ENCODE measurements at regions not wholly inside any gene's neighbourhood (a gene's known extent, or its start where the extent isn't known, plus 50 kb on each side); places are given as distances from the start of the nearest gene placed in this dataset.

- ATAC-seq: no peak
- Histone ChIP-seq H3K9me3 (no peaks in the 10 kb centered on the region), H3K36me3 (replicated peaks in 1 of 2; ENCODE audit: insufficient read depth in 1 of 2, low read depth in 2 of 2) (no peaks in the 10 kb centered on the region), H3K27me3 (no peaks in the 10 kb centered on the region), H3K4me3 (no peak overlapping the region), H3K27ac (no peak overlapping the region), H3K4me1 (no peaks in the 10 kb centered on the region)
- 19 to 21% methylated on average over 1 of the region's 1 CpG for WGBS, 2 donors
- intact Hi-C loops (cut with DNase I): no loop called here
- TF ChIP-seq POLR2A (IDR thresholded peaks at IDR 0.05): no peak
- TF ChIP-seq CTCF (IDR thresholded peaks at IDR 0.05): no peak
- DNase-seq: no peak
Observed at GRCh38 chr6:90916968-90917367, 330.1 kb upstream of the MAP3K7 start.

- Histone ChIP-seq H3K27me3 (no peaks in the 10 kb centered on the region), H3K4me1 (no peaks in the 10 kb centered on the region), H3K36me3 (replicated peaks in 1 of 2; ENCODE audit: insufficient read depth in 1 of 2, low read depth in 2 of 2) (no peaks in the 10 kb centered on the region), H3K9me3 (no peaks in the 10 kb centered on the region), H3K27ac (no peak overlapping the region), H3K4me3 (no peak overlapping the region)
- no peak for TF ChIP-seq CTCF (IDR thresholded peaks at IDR 0.05)
- TF ChIP-seq POLR2A (IDR thresholded peaks at IDR 0.05): no peak
- DNase-seq (no peak), ATAC-seq (no peak)
- WGBS, 2 donors: 71 to 81% methylated on average over 5 of the region's 5 CpGs
- intact Hi-C loops (cut with DNase I): no loop called here
Observed at GRCh38 chr6:90915224-90915915, 328.5 kb upstream of the MAP3K7 start.

GRCh38 chr6:90914312-90914711 is 327.4 kb upstream of the MAP3K7 start:
- H3K36me3 ChIP-seq (replicated peaks in 1 of 2; ENCODE audit: insufficient read depth in 1 of 2, low read depth in 2 of 2): no peaks in the 10 kb centered on the region
- TF ChIP-seq CTCF (IDR thresholded peaks at IDR 0.05) (no peak), POLR2A (IDR thresholded peaks at IDR 0.05) (no peak)

GRCh38 chr6:90913266-90913960 is 326.5 kb upstream of the MAP3K7 start:
- Histone ChIP-seq H3K4me3 (no peak overlapping the region), H3K27me3 (no peaks in the 10 kb centered on the region), H3K9me3 (no peaks in the 10 kb centered on the region), H3K27ac (no peak overlapping the region), H3K36me3 (replicated peaks in 1 of 2; ENCODE audit: insufficient read depth in 1 of 2, low read depth in 2 of 2) (no peaks in the 10 kb centered on the region), H3K4me1 (no peaks in the 10 kb centered on the region)
- no peak for TF ChIP-seq POLR2A (IDR thresholded peaks at IDR 0.05)
- no peak for TF ChIP-seq CTCF (IDR thresholded peaks at IDR 0.05)
- intact Hi-C loops (cut with DNase I): no loop called here
- ATAC-seq: no peak
- 38 to 72% methylated on average over 2 of the region's 2 CpGs for WGBS, 2 donors
- DNase-seq: no peak

More at GRCh38 chr6:90914312-90914711, 327.4 kb upstream of the MAP3K7 start:
- no peak overlapping the region for H3K27ac ChIP-seq
- DNase-seq: no peak
- WGBS, 2 donors: 45 to 57% methylated on average over 2 of the region's 2 CpGs
- ATAC-seq: no peak
- H3K4me1 ChIP-seq: no peaks in the 10 kb centered on the region
- no peaks in the 10 kb centered on the region for H3K27me3 ChIP-seq
- no peaks in the 10 kb centered on the region for H3K9me3 ChIP-seq
- H3K4me3 ChIP-seq: no peak overlapping the region
- intact Hi-C loops (cut with DNase I): no loop called here

Data from body of pancreas (tissue), 4 donors.